MM.1S (cell line): ENCODE measurements at regions not wholly inside any gene's neighbourhood (a gene's known extent, or its start where the extent isn't known, plus 50 kb on each side); places are given as distances from the start of the nearest gene placed in this dataset.

Experiments
- DNase-seq: peaks from one replicate; pipeline ENCODE4 v3.0.0-alpha.2; 2015
- H2AFZ ChIP-seq: fragments of 300-600 bp; sonication (generic); 2 replicates; pipeline ENCODE4 v1.6.0; 2016; ENCODE audit warnings: antibody characterized with exemption, low read length
- H3F3A ChIP-seq: fragments of 300-600 bp; sonication (generic); 2 replicates; pipeline ENCODE4 v1.6.1; 2016; ENCODE audit warnings: mild to moderate bottlenecking, antibody characterized with exemption, low read length, moderate library complexity, mixed read lengths; ENCODE audit not compliant: insufficient read depth
- H3K27ac ChIP-seq: fragments of 300-600 bp; sonication (generic); 2 replicates; pipeline ENCODE4 v1.5.1; 2016; ENCODE audit warnings: mild to moderate bottlenecking, low read length
- H3K27me3 ChIP-seq: fragments of 300-600 bp; sonication (generic); replicated peaks from 2 replicates; pipeline ENCODE4 v1.6.0; 2016; ENCODE audit warnings: low read length; ENCODE audit not compliant: insufficient read depth
- H3K36me3 ChIP-seq: fragments of 300-600 bp; sonication (generic); replicated peaks from 2 replicates; pipeline ENCODE4 v1.6.1; 2016; ENCODE audit warnings: mild to moderate bottlenecking, low read length, mixed read lengths; ENCODE audit not compliant: insufficient read depth
- H3K4me1 ChIP-seq: fragments of 300-600 bp; sonication (generic); 2 replicates; pipeline ENCODE4 v1.6.1; 2016; ENCODE audit warnings: low read length, mixed read lengths
- H3K4me2 ChIP-seq: fragments of 300-600 bp; sonication (generic); 2 replicates; pipeline ENCODE4 v1.6.0; 2016; ENCODE audit warnings: low read depth, low read length
- H3K4me3 ChIP-seq: fragments of 300-600 bp; sonication (generic); 2 replicates; pipeline ENCODE4 v1.5.1; 2016; ENCODE audit warnings: low read length, mixed read lengths
- H3K79me2 ChIP-seq: fragments of 300-600 bp; sonication (generic); 2 replicates; pipeline ENCODE4 v1.6.1; 2016; ENCODE audit warnings: mixed run types, low read length, mixed read lengths
- H3K9ac ChIP-seq: fragments of 300-600 bp; sonication (generic); 2 replicates; pipeline ENCODE4 v1.6.1; 2016; ENCODE audit warnings: low read length, mixed read lengths
- H3K9me2 ChIP-seq: fragments of 300-600 bp; sonication (generic); replicated peaks from 2 replicates; pipeline ENCODE4 v1.6.1; 2016; ENCODE audit warnings: mild to moderate bottlenecking, low read length, mixed read lengths; ENCODE audit not compliant: insufficient read depth
- H3K9me3 ChIP-seq: fragments of 300-600 bp; sonication (generic); replicated peaks from 2 replicates; pipeline ENCODE4 v1.6.1; 2016; ENCODE audit warnings: mild to moderate bottlenecking, low read length, mixed read lengths; ENCODE audit not compliant: insufficient read depth
- H4K20me1 ChIP-seq: fragments of 300-600 bp; sonication (generic); 2 replicates; pipeline ENCODE4 v1.6.1; 2016; ENCODE audit warnings: mild to moderate bottlenecking, low read length, moderate library complexity, mixed read lengths; ENCODE audit not compliant: insufficient read depth
- CTCF ChIP-seq: fragments of 300-600 bp; sonication (generic); IDR thresholded peaks from 2 replicates; pipeline ENCODE4 v1.5.1; 2016; ENCODE audit warnings: antibody characterized with exemption, low read length, mixed read lengths
- EZH2 ChIP-seq: fragments of 300-600 bp; sonication (generic); optimal IDR thresholded peaks from 2 replicates; pipeline ENCODE3; 2017; ENCODE audit warnings: low read depth, mild to moderate bottlenecking, antibody characterized with exemption, low read length, mixed read lengths
- EZH2phosphoT487 ChIP-seq: fragments of 300-600 bp; sonication (generic); IDR thresholded peaks from 2 replicates; pipeline ENCODE4 v1.6.1; 2018; ENCODE audit warnings: antibody characterized with exemption, low read length

DNA sequence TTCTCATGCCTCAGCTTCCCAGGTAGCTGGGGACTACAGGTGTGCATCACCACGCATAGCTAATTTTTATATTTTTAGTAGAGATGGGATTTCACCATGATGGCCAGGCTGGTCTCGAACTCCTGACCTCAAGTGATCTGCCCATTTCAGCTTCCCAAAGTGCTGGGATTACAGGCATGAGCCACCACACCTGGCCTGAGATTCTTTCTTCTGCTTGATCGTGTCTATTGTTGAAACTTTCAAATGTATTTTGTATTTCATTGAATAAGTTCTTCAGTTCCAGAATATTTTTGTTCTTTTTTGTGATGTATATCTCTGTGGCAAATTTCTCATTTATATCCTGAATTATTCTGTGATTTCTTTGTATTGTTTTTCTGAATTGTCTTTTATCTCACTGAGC, 1063.3 kb upstream of the WWC1 start:
- no peaks in the 10 kb centered on the region for H3K9me3 ChIP-seq
- no peaks in the 10 kb centered on the region for H3F3A ChIP-seq
- H3K27ac ChIP-seq = no peak overlapping the region
- DNase-seq = no peak
- H3K27me3 ChIP-seq = no peaks in the 10 kb centered on the region
- no peaks in the 10 kb centered on the region for H3K4me1 ChIP-seq
- H3K4me2 ChIP-seq = no peak overlapping the region
- TF ChIP-seq EZH2 (no peak), CTCF (no peak), EZH2phosphoT487 (no peak)
- no peak overlapping the region for H3K9ac ChIP-seq
- no peak overlapping the region for H2AFZ ChIP-seq
- no peak overlapping the region for H3K4me3 ChIP-seq
- no peaks in the 10 kb centered on the region for H4K20me1 ChIP-seq
- no peaks in the 10 kb centered on the region for H3K36me3 ChIP-seq
- H3K9me2 ChIP-seq = no peaks in the 10 kb centered on the region
- H3K79me2 ChIP-seq = no peaks in the 10 kb centered on the region

GRCh38 chr5:167229751-167230150, 1061.7 kb upstream of the WWC1 start:
- no peaks in the 10 kb centered on the region for H3K9me3 ChIP-seq
- H3K4me2 ChIP-seq = no peak overlapping the region
- H3K27ac ChIP-seq = no peak overlapping the region

DNA sequence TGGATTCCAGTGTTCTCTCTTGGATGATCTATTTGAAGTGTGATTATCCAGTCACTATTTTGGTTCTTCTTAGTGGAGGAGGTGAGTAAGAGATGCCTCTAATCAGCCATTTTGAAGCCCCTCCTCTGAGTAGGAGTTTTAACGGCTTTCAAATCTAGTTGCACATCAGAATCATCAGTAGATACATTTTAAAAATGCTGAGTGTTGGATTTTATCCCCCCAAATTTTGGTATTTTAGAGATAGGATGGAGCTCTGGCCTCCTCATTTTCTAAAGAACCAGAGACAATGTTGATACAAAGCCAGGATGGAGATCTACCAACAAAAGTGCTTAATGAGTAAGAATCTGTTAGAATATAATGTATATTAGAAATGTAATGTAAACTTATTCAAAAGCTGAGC, 1061.0 kb upstream of the WWC1 start:
- Histone ChIP-seq H3K9me2 (no peaks in the 10 kb centered on the region), H3K27me3 (no peaks in the 10 kb centered on the region), H2AFZ (no peak overlapping the region), H3K27ac (no peak overlapping the region), H3F3A (no peaks in the 10 kb centered on the region), H4K20me1 (no peaks in the 10 kb centered on the region), H3K4me2 (no peak overlapping the region), H3K79me2 (no peaks in the 10 kb centered on the region), H3K36me3 (no peaks in the 10 kb centered on the region), H3K9ac (no peak overlapping the region), H3K9me3 (no peaks in the 10 kb centered on the region), H3K4me1 (no peaks in the 10 kb centered on the region), H3K4me3 (no peak overlapping the region)
- TF ChIP-seq CTCF (no peak), EZH2 (no peak), EZH2phosphoT487 (no peak)
- DNase-seq = no peak

More at GRCh38 chr5:167229751-167230150, 1061.7 kb upstream of the WWC1 start:
- Histone ChIP-seq H3K4me3 (no peak overlapping the region), H2AFZ (no peak overlapping the region), H3K36me3 (no peaks in the 10 kb centered on the region), H3K79me2 (no peaks in the 10 kb centered on the region), H3K27me3 (no peaks in the 10 kb centered on the region), H4K20me1 (no peaks in the 10 kb centered on the region), H3K9ac (no peak overlapping the region), H3F3A (no peaks in the 10 kb centered on the region), H3K4me1 (no peaks in the 10 kb centered on the region), H3K9me2 (no peaks in the 10 kb centered on the region)
- TF ChIP-seq EZH2 (no peak), CTCF (no peak), EZH2phosphoT487 (no peak)
- no peak for DNase-seq
